ENCODE measurements at regions not wholly inside any gene's neighbourhood (a gene's known extent, or its start where the extent isn't known, plus 50 kb on each side); places are given as distances from the start of the nearest gene placed in this dataset.

GRCh38 chr7:128161466-128162125, 79.5 kb upstream of the LEP start:
- TF ChIP-seq, protein P1, sequence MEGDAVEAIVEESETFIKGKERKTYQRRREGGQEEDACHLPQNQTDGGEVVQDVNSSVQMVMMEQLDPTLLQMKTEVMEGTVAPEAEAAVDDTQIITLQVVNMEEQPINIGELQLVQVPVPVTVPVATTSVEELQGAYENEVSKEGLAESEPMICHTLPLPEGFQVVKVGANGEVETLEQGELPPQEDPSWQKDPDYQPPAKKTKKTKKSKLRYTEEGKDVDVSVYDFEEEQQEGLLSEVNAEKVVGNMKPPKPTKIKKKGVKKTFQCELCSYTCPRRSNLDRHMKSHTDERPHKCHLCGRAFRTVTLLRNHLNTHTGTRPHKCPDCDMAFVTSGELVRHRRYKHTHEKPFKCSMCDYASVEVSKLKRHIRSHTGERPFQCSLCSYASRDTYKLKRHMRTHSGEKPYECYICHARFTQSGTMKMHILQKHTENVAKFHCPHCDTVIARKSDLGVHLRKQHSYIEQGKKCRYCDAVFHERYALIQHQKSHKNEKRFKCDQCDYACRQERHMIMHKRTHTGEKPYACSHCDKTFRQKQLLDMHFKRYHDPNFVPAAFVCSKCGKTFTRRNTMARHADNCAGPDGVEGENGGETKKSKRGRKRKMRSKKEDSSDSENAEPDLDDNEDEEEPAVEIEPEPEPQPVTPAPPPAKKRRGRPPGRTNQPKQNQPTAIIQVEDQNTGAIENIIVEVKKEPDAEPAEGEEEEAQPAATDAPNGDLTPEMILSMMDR (conservative IDR thresholded peaks at IDR 0.05; ENCODE audit: low read length), result no peak
- TF ChIP-seq EZH2phosphoT487 (IDR thresholded peaks at IDR 0.05; ENCODE audit: borderline replicate concordance, low read depth, low read length), result no peak
